Loucy (cell line): ENCODE measurements at regions not wholly inside any gene's neighbourhood (a gene's known extent, or its start where the extent isn't known, plus 50 kb on each side); places are given as distances from the start of the nearest gene placed in this dataset.

Experiments
- H2AFZ ChIP-seq: fragments of 200-600 bp; sonication (generic); 2 replicates; pipeline ENCODE4 v1.6.0; 2016; ENCODE audit warnings: antibody characterized with exemption, mild to moderate bottlenecking, low read length, moderate library complexity
- H3F3A ChIP-seq: fragments of 200-600 bp; 2 replicates; pipeline ENCODE4 v1.6.0; 2016; ENCODE audit warnings: antibody characterized with exemption, low read depth, mild to moderate bottlenecking
- H3K27me3 ChIP-seq: fragments of 200-600 bp; sonication (generic); 2 replicates; pipeline ENCODE4 v1.6.1; 2014; ENCODE audit warnings: low read length, mild to moderate bottlenecking; ENCODE audit not compliant: insufficient read depth, poor library complexity, severe bottlenecking
- H3K36me3 ChIP-seq: fragments of 200-600 bp; sonication (generic); 2 replicates; pipeline ENCODE4 v1.6.1; 2016; ENCODE audit warnings: low read length; ENCODE audit not compliant: insufficient read depth
- H3K4me1 ChIP-seq: fragments of 200-600 bp; sonication (generic); 2 replicates; pipeline ENCODE4 v1.5.1; 2014; ENCODE audit warnings: low read length, mild to moderate bottlenecking; ENCODE audit not compliant: insufficient read depth, poor library complexity, severe bottlenecking
- H3K4me2 ChIP-seq: fragments of 200-600 bp; sonication (generic); 2 replicates; pipeline ENCODE4 v1.6.0; 2014; ENCODE audit warnings: antibody characterized with exemption, low read length, low read depth, mild to moderate bottlenecking; ENCODE audit not compliant: poor library complexity, severe bottlenecking
- H3K4me3 ChIP-seq: fragments of 200-600 bp; sonication (generic); 2 replicates; pipeline ENCODE4 v1.5.1; 2014; ENCODE audit warnings: low read length, mild to moderate bottlenecking, mixed read lengths; ENCODE audit not compliant: poor library complexity, severe bottlenecking
- H3K79me2 ChIP-seq: fragments of 200-600 bp; sonication (generic); 2 replicates; pipeline ENCODE4 v1.6.1; 2014; ENCODE audit warnings: low read length; ENCODE audit not compliant: insufficient read depth
- H3K9ac ChIP-seq: fragments of 200-600 bp; sonication (generic); 2 replicates; pipeline ENCODE4 v1.6.0; 2014; ENCODE audit warnings: mild to moderate bottlenecking, low read depth, low read length, moderate library complexity; ENCODE audit not compliant: poor library complexity, severe bottlenecking
- H3K9me2 ChIP-seq: fragments of 200-600 bp; sonication (generic); replicated peaks from 2 replicates; pipeline ENCODE4 v1.6.1; 2016; ENCODE audit warnings: low read depth, low read length, mixed read lengths
- H3K9me3 ChIP-seq: fragments of 200-600 bp; sonication (generic); 2 replicates; pipeline ENCODE4 v1.6.1; 2014; ENCODE audit warnings: mild to moderate bottlenecking, antibody characterized with exemption, low read length, low read depth; ENCODE audit not compliant: insufficient read depth
- H4K20me1 ChIP-seq: fragments of 200-600 bp; sonication (generic); 2 replicates; pipeline ENCODE4 v1.6.0; 2014; ENCODE audit warnings: antibody characterized with exemption, low read length, mild to moderate bottlenecking; ENCODE audit not compliant: insufficient read depth, poor library complexity, severe bottlenecking
- CTCF ChIP-seq: fragments of 200-600 bp; sonication (generic); conservative IDR thresholded peaks from 2 replicates; pipeline ENCODE4 v1.5.1; 2014; ENCODE audit warnings: mild to moderate bottlenecking, antibody characterized with exemption, low read length
- EZH2phosphoT487 ChIP-seq: fragments of 200-600 bp; IDR thresholded peaks from 2 replicates; pipeline ENCODE4 v1.6.1; 2018; ENCODE audit warnings: antibody characterized with exemption, mild to moderate bottlenecking, moderate library complexity, borderline replicate concordance

- no peak overlapping the region for H3K4me3 ChIP-seq
- H2AFZ ChIP-seq: no peak overlapping the region
- no peaks in the 10 kb centered on the region for H3F3A ChIP-seq
- no peak overlapping the region for H3K9ac ChIP-seq
- no peak for TF ChIP-seq EZH2phosphoT487
- no peak for TF ChIP-seq CTCF
- H3K9me3 ChIP-seq: no peaks in the 10 kb centered on the region
- H3K79me2 ChIP-seq: no peaks in the 10 kb centered on the region
- H3K9me2 ChIP-seq: no peaks in the 10 kb centered on the region
- H3K4me2 ChIP-seq: no peak overlapping the region
- H3K27me3 ChIP-seq: no peaks in the 10 kb centered on the region
- no peaks in the 10 kb centered on the region for H4K20me1 ChIP-seq
- H3K36me3 ChIP-seq: no peaks in the 10 kb centered on the region
- no peaks in the 10 kb centered on the region for H3K4me1 ChIP-seq
These were observed 475.5 kb downstream of the NXPH1 start for GRCh38 chr7:8908889-8909288.

- no peak overlapping the region for H3K4me2 ChIP-seq
These were observed 480.3 kb downstream of the NXPH1 start for GRCh38 chr7:8913682-8914081.

GRCh38 chr7:8921807-8922206, 488.4 kb downstream of the NXPH1 start:
- H3K4me2 ChIP-seq: no peak overlapping the region
- no peaks in the 10 kb centered on the region for H3F3A ChIP-seq
- H3K9ac ChIP-seq: no peak overlapping the region
- H4K20me1 ChIP-seq: no peaks in the 10 kb centered on the region
- no peak for TF ChIP-seq EZH2phosphoT487
- TF ChIP-seq CTCF: no peak
- H3K9me3 ChIP-seq: no peaks in the 10 kb centered on the region
- no peak overlapping the region for H3K4me3 ChIP-seq
- no peaks in the 10 kb centered on the region for H3K27me3 ChIP-seq
- H3K79me2 ChIP-seq: no peaks in the 10 kb centered on the region
- H2AFZ ChIP-seq: no peak overlapping the region
- no peaks in the 10 kb centered on the region for H3K4me1 ChIP-seq
- no peaks in the 10 kb centered on the region for H3K9me2 ChIP-seq
- no peaks in the 10 kb centered on the region for H3K36me3 ChIP-seq

More at GRCh38 chr7:8913682-8914081, 480.3 kb downstream of the NXPH1 start:
- no peak overlapping the region for H2AFZ ChIP-seq
- no peak overlapping the region for H3K4me3 ChIP-seq
- no peaks in the 10 kb centered on the region for H3K4me1 ChIP-seq
- H3K9ac ChIP-seq: no peak overlapping the region
- no peaks in the 10 kb centered on the region for H3F3A ChIP-seq
- H3K9me3 ChIP-seq: no peaks in the 10 kb centered on the region
- no peaks in the 10 kb centered on the region for H3K9me2 ChIP-seq
- H3K79me2 ChIP-seq: no peaks in the 10 kb centered on the region
- TF ChIP-seq EZH2phosphoT487 (no peak), CTCF (no peak)
- H4K20me1 ChIP-seq: no peaks in the 10 kb centered on the region
- H3K36me3 ChIP-seq: no peaks in the 10 kb centered on the region
- no peaks in the 10 kb centered on the region for H3K27me3 ChIP-seq
